WTC11 (cell line): ENCODE measurements at regions not wholly inside any gene's neighbourhood (a gene's known extent, or its start where the extent isn't known, plus 50 kb on each side); places are given as distances from the start of the nearest gene placed in this dataset.

ENCODE experiments used
- ATAC-seq: fragments of 200-7000 bp; cut with Tn5 transposase; 2 replicates; pipeline ENCODE4 v1.10.0; 2021; ENCODE audit warnings: mild to moderate bottlenecking, moderate library complexity
- CTCF ChIA-PET: fragments of 300-600 bp; sonication (Branson Sonifier 250); formaldehyde crosslinking; loops from one replicate; lab custom pipeline; 2021; ENCODE audit warnings: antibody characterized with exemption; lab: Charles Lee
- POLR2A ChIA-PET: fragments of 350-600 bp; sonication (Branson Sonifier 250); formaldehyde crosslinking; loops from one replicate; lab custom pipeline; 2021; ENCODE audit warnings: antibody characterized with exemption; lab: Charles Lee
- DNase-seq: peaks from one replicate; pipeline ENCODE4 v3.0.0; 2021; ENCODE audit warnings: low spot score
- H3K27ac Mint-ChIP-seq: 2 replicates; pipeline ENCODE4 v1.8.0; 2021; ENCODE audit warnings: mixed read lengths
- H3K27me3 Mint-ChIP-seq: 2 replicates; pipeline ENCODE4 v1.8.0; 2021; ENCODE audit warnings: low read depth, mild to moderate bottlenecking, moderate library complexity, mixed read lengths
- H3K36me3 Mint-ChIP-seq: 2 replicates; pipeline ENCODE4 v1.8.0; 2021; ENCODE audit warnings: mixed read lengths
- H3K4me1 Mint-ChIP-seq: 2 replicates; pipeline ENCODE4 v1.8.0; 2022; ENCODE audit warnings: mixed read lengths
- H3K4me3 Mint-ChIP-seq: 2 replicates; pipeline ENCODE4 v1.8.0; 2021; ENCODE audit warnings: mild to moderate bottlenecking, moderate library complexity, mixed read lengths
- H3K9me3 Mint-ChIP-seq: 2 replicates; pipeline ENCODE4 v1.8.0; 2021; ENCODE audit warnings: mixed read lengths
- AFF4 ChIP-seq: sonication (generic); formaldehyde crosslinking; IDR thresholded peaks from 2 replicates; pipeline ENCODE4 v1.8.1; 2023; ENCODE audit warnings: mild to moderate bottlenecking, missing genetic modification reagents, borderline replicate concordance
- ARID4B ChIP-seq: sonication (generic); formaldehyde crosslinking; IDR thresholded peaks from 2 replicates; pipeline ENCODE4 v1.8.0; 2023; ENCODE audit warnings: missing genetic modification reagents, mild to moderate bottlenecking, borderline replicate concordance
- ATF6 ChIP-seq: sonication (generic); formaldehyde crosslinking; IDR thresholded peaks from 2 replicates; pipeline ENCODE4 v1.8.1; 2023; ENCODE audit warnings: mild to moderate bottlenecking, missing genetic modification reagents
- ETV6 ChIP-seq: sonication (generic); formaldehyde crosslinking; IDR thresholded peaks from 2 replicates; pipeline ENCODE4 v1.8.1; 2022; ENCODE audit warnings: mild to moderate bottlenecking, missing genetic modification reagents
- FOXP4 ChIP-seq: sonication (generic); formaldehyde crosslinking; IDR thresholded peaks from 2 replicates; pipeline ENCODE4 v1.8.0; 2022; ENCODE audit warnings: mild to moderate bottlenecking, missing genetic modification reagents
- GABPB1 ChIP-seq: sonication (generic); formaldehyde crosslinking; IDR thresholded peaks from 2 replicates; pipeline ENCODE4 v1.8.1; 2023; ENCODE audit warnings: mild to moderate bottlenecking, missing genetic modification reagents
- HMGXB4 ChIP-seq: sonication (generic); formaldehyde crosslinking; IDR thresholded peaks from 2 replicates; pipeline ENCODE4 v1.8.1; 2023; ENCODE audit warnings: mild to moderate bottlenecking, moderate library complexity, missing genetic modification reagents
- IRF1 ChIP-seq: sonication (generic); formaldehyde crosslinking; IDR thresholded peaks from 2 replicates; pipeline ENCODE4 v1.8.0; 2023; ENCODE audit warnings: missing genetic modification reagents
- IRF2 ChIP-seq: sonication (generic); formaldehyde crosslinking; IDR thresholded peaks from 2 replicates; pipeline ENCODE4 v1.8.0; 2022; ENCODE audit warnings: low read depth, missing genetic modification reagents, borderline replicate concordance
- KAT7 ChIP-seq: sonication (generic); formaldehyde crosslinking; IDR thresholded peaks from 2 replicates; pipeline ENCODE4 v1.8.1; 2023; ENCODE audit warnings: missing genetic modification reagents, mild to moderate bottlenecking, borderline replicate concordance
- NFE2L1 ChIP-seq: sonication (generic); formaldehyde crosslinking; IDR thresholded peaks from 2 replicates; pipeline ENCODE4 v1.8.1; 2023; ENCODE audit warnings: missing genetic modification reagents
- PREB ChIP-seq: sonication (generic); formaldehyde crosslinking; IDR thresholded peaks from 2 replicates; pipeline ENCODE4 v1.8.1; 2022; ENCODE audit warnings: mild to moderate bottlenecking, missing genetic modification reagents, moderate library complexity, borderline replicate concordance
- SMAD4 ChIP-seq: sonication (generic); formaldehyde crosslinking; IDR thresholded peaks from 2 replicates; pipeline ENCODE4 v1.8.0; 2022; ENCODE audit warnings: mild to moderate bottlenecking, missing genetic modification reagents
- SOX15 ChIP-seq: fragments of 250-450 bp; sonication (Bioruptor Pico); IDR thresholded peaks from 2 replicates; pipeline ENCODE4 v1.9.0; 2021; ENCODE audit warnings: mild to moderate bottlenecking
- TCF7 ChIP-seq: sonication (generic); formaldehyde crosslinking; IDR thresholded peaks from 2 replicates; pipeline ENCODE4 v1.8.0; 2022; ENCODE audit warnings: mild to moderate bottlenecking, low read depth, missing genetic modification reagents, moderate library complexity
- USF2 ChIP-seq: sonication (generic); formaldehyde crosslinking; IDR thresholded peaks from 2 replicates; pipeline ENCODE4 v1.8.1; 2023; ENCODE audit warnings: mild to moderate bottlenecking, missing genetic modification reagents, moderate library complexity
- ZNF396 ChIP-seq: fragments of 250-450 bp; sonication (Bioruptor Pico); IDR thresholded peaks from 2 replicates; pipeline ENCODE4 v1.8.0; 2021; ENCODE audit warnings: mild to moderate bottlenecking, moderate library complexity, borderline replicate concordance
- ZNF423 ChIP-seq: fragments of 250-450 bp; sonication (Bioruptor Pico); IDR thresholded peaks from 2 replicates; pipeline ENCODE4 v2.1.2; 2022; ENCODE audit warnings: mild to moderate bottlenecking, moderate library complexity

- TF ChIP-seq FOXP4 (no peak), SMAD4 (CRISPR knock-in tag) (no peak), PREB (CRISPR knock-in tag) (no peak), TCF7 (CRISPR knock-in tag) (no peak), SOX15 (CRISPR knock-in tag) (no peak), ATF6 (no peak), GABPB1 (no peak), IRF1 (CRISPR knock-in tag) (no peak), NFE2L1 (CRISPR knock-in tag) (no peak), HMGXB4 (CRISPR knock-in tag) (no peak), ARID4B (no peak)
Observed at GRCh38 chr12:131403676-131404075, 307.2 kb upstream of the SFSWAP start (continued).

GRCh38 chr12:131404705-131405104 is 306.2 kb upstream of the SFSWAP start:
- ATAC-seq = no peak
- DNase-seq = no peak
- H3K9me3 Mint-ChIP-seq = peaks cover 34% of the 10 kb centered on the region
- H3K27ac Mint-ChIP-seq = no peak overlapping the region
- ChIA-PET CTCF (no interaction called here), POLR2A (no interaction called here)
- no peak overlapping the region for H3K4me3 Mint-ChIP-seq
- H3K27me3 Mint-ChIP-seq = no peaks in the 10 kb centered on the region; the same call in 1 of the 2 replicates
- peaks cover 4% of the 10 kb centered on the region; the same call in 1 of the 2 replicates for H3K4me1 Mint-ChIP-seq
- H3K36me3 Mint-ChIP-seq = peaks cover 3% of the 10 kb centered on the region
- TF ChIP-seq AFF4 (CRISPR knock-in tag) (no peak), IRF2 (no peak), ZNF396 (CRISPR knock-in tag) (no peak), USF2 (CRISPR knock-in tag) (no peak), ZNF423 (no peak), KAT7 (no peak), ETV6 (CRISPR knock-in tag) (no peak)
